ENCODE measurements at regions not wholly inside any gene's neighbourhood (a gene's known extent, or its start where the extent isn't known, plus 50 kb on each side); places are given as distances from the start of the nearest gene placed in this dataset.

DNA sequence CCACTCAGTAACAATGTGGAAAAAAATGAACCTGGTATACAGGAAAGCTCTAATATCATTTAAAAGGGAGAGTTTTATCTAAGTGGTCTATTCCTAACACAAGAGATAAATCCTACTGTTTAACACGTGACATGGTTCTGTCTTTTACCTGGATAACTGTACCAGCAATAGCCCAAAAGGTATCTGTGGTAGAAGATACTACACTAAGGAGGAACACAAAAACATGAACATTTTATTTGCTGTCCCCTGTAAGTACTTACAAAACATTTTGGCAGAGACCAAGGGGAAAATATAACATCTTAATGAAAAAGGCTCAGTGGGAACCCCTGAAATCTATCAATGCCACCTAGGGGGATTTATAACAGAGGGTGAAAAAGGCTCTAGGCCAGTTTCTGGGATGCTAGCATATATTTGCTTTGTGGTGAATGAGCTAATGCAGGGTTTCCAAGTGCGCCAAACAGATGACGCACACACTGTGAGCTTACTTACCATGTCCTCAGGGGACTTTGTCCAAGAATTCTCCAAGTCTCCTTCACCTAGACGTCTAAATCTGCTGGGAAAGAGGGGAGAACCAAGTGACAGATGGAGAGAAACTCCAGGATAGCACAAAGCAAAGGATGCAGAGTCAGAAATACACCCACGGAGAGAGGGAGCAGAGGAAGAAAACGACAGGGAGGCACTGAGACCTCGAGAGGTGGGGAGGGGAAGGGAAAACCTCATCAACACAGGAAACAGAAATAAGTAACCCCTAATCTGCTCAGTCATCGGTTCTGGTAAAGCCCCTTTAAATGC is 112.5 kb upstream of the PRNP start:
- Histone ChIP-seq H3K4me1 (ENCODE audit: control insufficient read depth, insufficient read depth, low read length) (no peaks in the 10 kb centered on the region), H3K9ac (ENCODE audit: control insufficient read depth, insufficient read depth, low read length) (no peak overlapping the region), H2AFZ (ENCODE audit: control insufficient read depth, low read depth, low read length) (no peak overlapping the region), H3K79me2 (ENCODE audit: control insufficient read depth, insufficient read depth, low read length) (no peaks in the 10 kb centered on the region), H3K27me3 (replicated peaks in 1 of 2; ENCODE audit: control insufficient read depth in 2 of 2, insufficient read depth in 2 of 2, low read length in 1 of 2) (peaks cover 0 to 4% of the 10 kb centered on the region in 2 experiments; a peak in 2 of 4 replicates), H3K4me3 (no peak overlapping the region), H3K27ac (ENCODE audit: control insufficient read depth, insufficient read depth) (no peak overlapping the region), H3K4me2 (ENCODE audit: control insufficient read depth, insufficient read depth) (no peak overlapping the region), H3K36me3 (ENCODE audit: control insufficient read depth in 2 of 2, insufficient read depth in 2 of 2, low read length in 1 of 2) (no peaks in the 10 kb centered on the region), H4K20me1 (ENCODE audit: control insufficient read depth, insufficient read depth) (no peaks in the 10 kb centered on the region), H3K9me3 (replicated peaks; ENCODE audit: control insufficient read depth, insufficient read depth, low read length) (no peaks in the 10 kb centered on the region)
- no peak for TF ChIP-seq MTA3 (IDR thresholded peaks at IDR 0.05; ENCODE audit: borderline replicate concordance, low read length)
- TF ChIP-seq, protein P1, sequence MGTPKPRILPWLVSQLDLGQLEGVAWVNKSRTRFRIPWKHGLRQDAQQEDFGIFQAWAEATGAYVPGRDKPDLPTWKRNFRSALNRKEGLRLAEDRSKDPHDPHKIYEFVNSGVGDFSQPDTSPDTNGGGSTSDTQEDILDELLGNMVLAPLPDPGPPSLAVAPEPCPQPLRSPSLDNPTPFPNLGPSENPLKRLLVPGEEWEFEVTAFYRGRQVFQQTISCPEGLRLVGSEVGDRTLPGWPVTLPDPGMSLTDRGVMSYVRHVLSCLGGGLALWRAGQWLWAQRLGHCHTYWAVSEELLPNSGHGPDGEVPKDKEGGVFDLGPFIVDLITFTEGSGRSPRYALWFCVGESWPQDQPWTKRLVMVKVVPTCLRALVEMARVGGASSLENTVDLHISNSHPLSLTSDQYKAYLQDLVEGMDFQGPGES (IDR thresholded peaks at IDR 0.05): no peak
- TF ChIP-seq, protein P2, sequence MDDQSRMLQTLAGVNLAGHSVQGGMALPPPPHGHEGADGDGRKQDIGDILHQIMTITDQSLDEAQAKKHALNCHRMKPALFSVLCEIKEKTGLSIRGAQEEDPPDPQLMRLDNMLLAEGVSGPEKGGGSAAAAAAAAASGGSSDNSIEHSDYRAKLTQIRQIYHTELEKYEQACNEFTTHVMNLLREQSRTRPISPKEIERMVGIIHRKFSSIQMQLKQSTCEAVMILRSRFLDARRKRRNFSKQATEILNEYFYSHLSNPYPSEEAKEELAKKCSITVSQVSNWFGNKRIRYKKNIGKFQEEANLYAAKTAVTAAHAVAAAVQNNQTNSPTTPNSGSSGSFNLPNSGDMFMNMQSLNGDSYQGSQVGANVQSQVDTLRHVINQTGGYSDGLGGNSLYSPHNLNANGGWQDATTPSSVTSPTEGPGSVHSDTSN (IDR thresholded peaks at IDR 0.05; ENCODE audit: insufficient replicate concordance, low read depth, low read length): no peak
- DNase-seq (ENCODE audit: low read depth, low spot score) (no peak), FAIRE-seq (no peak), ATAC-seq (no peak)
- in situ Hi-C loops (cut with MboI) (no loop called here), intact Hi-C loops (cut with micrococcal nuclease; ENCODE audit: unreplicated experiment) (no loop called here)
- WGBS (ENCODE audit: insufficient coverage, insufficient replicate concordance, low lambda C conversion rate, missing lambda C conversion rate): 16% methylated on average over 8 of the region's 8 CpGs
- no TSS peak for BruUV-seq (replicated peaks)
- ChIA-PET POLR2A (no interaction called here), RAD21 (ENCODE audit: unreplicated experiment) (no interaction called here), CTCF (no interaction called here), SMC1A (ENCODE audit: uncharacterized antibody, unreplicated experiment) (interaction anchor here (0.7 kb wide), 1 partner anchor 694 kb away, joined by 3 read pairs; no protein-coding TSS in a partner anchor)

Data from GM12878 (cell line).